ENCODE measurements at regions not wholly inside any gene's neighbourhood (a gene's known extent, or its start where the extent isn't known, plus 50 kb on each side); places are given as distances from the start of the nearest gene placed in this dataset.

DNA sequence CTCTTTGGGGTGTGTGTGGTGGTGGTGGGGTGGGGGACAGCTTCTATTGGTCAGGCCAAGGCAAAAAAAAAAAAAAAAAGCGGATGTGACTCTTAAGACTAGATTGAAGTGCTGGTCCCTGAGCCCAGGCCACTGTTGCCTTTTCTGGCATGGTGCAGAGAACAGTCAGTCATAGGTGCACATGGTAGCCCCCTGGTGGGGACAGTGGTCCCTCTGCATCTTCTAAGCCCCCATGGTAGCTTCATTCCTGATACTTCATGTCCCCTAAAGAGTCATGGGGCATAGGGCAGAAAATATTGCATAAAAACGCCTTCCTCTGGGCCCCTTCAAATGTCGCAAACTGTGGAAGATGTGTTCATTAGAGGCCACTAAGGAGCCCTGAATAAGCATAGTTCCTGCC, 371.8 kb downstream of the NPHP4 start:
- Mint-ChIP-seq H3K27me3 (ENCODE audit: insufficient read depth, unreplicated experiment) (peaks cover 19% of the 10 kb centered on the region), H3K27ac (ENCODE audit: unreplicated experiment) (no peak overlapping the region), H3K4me3 (ENCODE audit: unreplicated experiment) (no peak overlapping the region), H3K4me1 (ENCODE audit: low read depth, unreplicated experiment) (no peaks in the 10 kb centered on the region), H3K36me3 (ENCODE audit: insufficient read depth, unreplicated experiment) (no peaks in the 10 kb centered on the region), H3K9me3 (ENCODE audit: unreplicated experiment) (no peaks in the 10 kb centered on the region)
- H3K9me3 ChIP-seq = no peaks in the 10 kb centered on the region
- CTCF ChIA-PET = interaction anchor here (0.9 to 1.8 kb wide), 3 partner anchors 110 to 132 kb away, joined by 3 to 8 read pairs (median 3); no protein-coding TSS in a partner anchor
- no peaks in the 10 kb centered on the region for H3K4me1 ChIP-seq
- BruUV-seq (replicated peaks) = no TSS peak
- H3K27me3 ChIP-seq (replicated peaks; ENCODE audit: control insufficient read depth, insufficient read depth, low read length) = no peaks in the 10 kb centered on the region
- no peak for DNase-seq
- no peak overlapping the region for H3K4me3 ChIP-seq (ENCODE audit: low read depth, low read length)
- POLR2A ChIA-PET = interaction anchor here (0.6 kb wide), 1 partner anchor 63 kb away, joined by 9 read pairs; no protein-coding TSS in a partner anchor
- TF ChIP-seq, protein P1, sequence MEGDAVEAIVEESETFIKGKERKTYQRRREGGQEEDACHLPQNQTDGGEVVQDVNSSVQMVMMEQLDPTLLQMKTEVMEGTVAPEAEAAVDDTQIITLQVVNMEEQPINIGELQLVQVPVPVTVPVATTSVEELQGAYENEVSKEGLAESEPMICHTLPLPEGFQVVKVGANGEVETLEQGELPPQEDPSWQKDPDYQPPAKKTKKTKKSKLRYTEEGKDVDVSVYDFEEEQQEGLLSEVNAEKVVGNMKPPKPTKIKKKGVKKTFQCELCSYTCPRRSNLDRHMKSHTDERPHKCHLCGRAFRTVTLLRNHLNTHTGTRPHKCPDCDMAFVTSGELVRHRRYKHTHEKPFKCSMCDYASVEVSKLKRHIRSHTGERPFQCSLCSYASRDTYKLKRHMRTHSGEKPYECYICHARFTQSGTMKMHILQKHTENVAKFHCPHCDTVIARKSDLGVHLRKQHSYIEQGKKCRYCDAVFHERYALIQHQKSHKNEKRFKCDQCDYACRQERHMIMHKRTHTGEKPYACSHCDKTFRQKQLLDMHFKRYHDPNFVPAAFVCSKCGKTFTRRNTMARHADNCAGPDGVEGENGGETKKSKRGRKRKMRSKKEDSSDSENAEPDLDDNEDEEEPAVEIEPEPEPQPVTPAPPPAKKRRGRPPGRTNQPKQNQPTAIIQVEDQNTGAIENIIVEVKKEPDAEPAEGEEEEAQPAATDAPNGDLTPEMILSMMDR (IDR thresholded peaks at IDR 0.05; ENCODE audit: insufficient read depth in 1 of 2, low read depth in 1 of 2, low read length in 1 of 2, severe bottlenecking in 1 of 2, unreplicated experiment in 1 of 2) = no peak
- intact Hi-C loops (cut with micrococcal nuclease; ENCODE audit: unreplicated experiment) = loop anchor here (5.0 kb wide), 1 partner anchor 127 kb away; no protein-coding TSS in a partner anchor
- H3K36me3 ChIP-seq (ENCODE audit: control insufficient read depth, insufficient read depth, low read length) = no peaks in the 10 kb centered on the region

- ChIA-PET CTCF (interaction anchor here (0.9 to 1.8 kb wide), 2 partner anchors 126 to 133 kb away, joined by 3 to 8 read pairs; no protein-coding TSS in a partner anchor), POLR2A (no interaction called here)
- H3K4me3 Mint-ChIP-seq (ENCODE audit: unreplicated experiment) = no peak overlapping the region
- no peaks in the 10 kb centered on the region for H3K36me3 Mint-ChIP-seq (ENCODE audit: insufficient read depth, unreplicated experiment)
- Histone ChIP-seq H3K36me3 (ENCODE audit: control insufficient read depth, insufficient read depth, low read length) (no peaks in the 10 kb centered on the region), H3K27me3 (replicated peaks; ENCODE audit: control insufficient read depth, insufficient read depth, low read length) (no peaks in the 10 kb centered on the region), H3K4me1 (no peaks in the 10 kb centered on the region), H3K4me3 (ENCODE audit: low read depth, low read length) (no peak overlapping the region), H3K9me3 (no peaks in the 10 kb centered on the region)
- no peak for DNase-seq
- TF ChIP-seq, protein P1 (IDR thresholded peaks at IDR 0.05; ENCODE audit: insufficient read depth in 1 of 2, low read depth in 1 of 2, low read length in 1 of 2, severe bottlenecking in 1 of 2, unreplicated experiment in 1 of 2) = no peak
- H3K4me1 Mint-ChIP-seq (ENCODE audit: low read depth, unreplicated experiment) = no peaks in the 10 kb centered on the region
- intact Hi-C loops (cut with micrococcal nuclease; ENCODE audit: unreplicated experiment) = no loop called here
- no peaks in the 10 kb centered on the region for H3K9me3 Mint-ChIP-seq (ENCODE audit: unreplicated experiment)
- H3K27me3 Mint-ChIP-seq (ENCODE audit: insufficient read depth, unreplicated experiment) = peaks cover 16% of the 10 kb centered on the region
- BruUV-seq (replicated peaks) = no TSS peak
- H3K27ac Mint-ChIP-seq (ENCODE audit: unreplicated experiment) = no peak overlapping the region
Observed at GRCh38 chr1:5619469-5619868, 372.8 kb downstream of the NPHP4 start.

GRCh38 chr1:5617546-5617945, 374.7 kb downstream of the NPHP4 start:
- H3K27me3 ChIP-seq (replicated peaks; ENCODE audit: control insufficient read depth, insufficient read depth, low read length) = no peaks in the 10 kb centered on the region
- ChIA-PET CTCF (no interaction called here), POLR2A (no interaction called here)
- Mint-ChIP-seq H3K4me3 (ENCODE audit: unreplicated experiment) (no peak overlapping the region), H3K27me3 (ENCODE audit: insufficient read depth, unreplicated experiment) (peaks cover 15% of the 10 kb centered on the region), H3K9me3 (ENCODE audit: unreplicated experiment) (no peaks in the 10 kb centered on the region), H3K4me1 (ENCODE audit: low read depth, unreplicated experiment) (no peaks in the 10 kb centered on the region), H3K27ac (ENCODE audit: unreplicated experiment) (no peak overlapping the region), H3K36me3 (ENCODE audit: insufficient read depth, unreplicated experiment) (no peaks in the 10 kb centered on the region)
- TF ChIP-seq, protein P1 (IDR thresholded peaks at IDR 0.05; ENCODE audit: insufficient read depth in 1 of 2, low read depth in 1 of 2, low read length in 1 of 2, severe bottlenecking in 1 of 2, unreplicated experiment in 1 of 2) = no peak
- H3K4me1 ChIP-seq = no peaks in the 10 kb centered on the region
- no peak for DNase-seq
- H3K9me3 ChIP-seq = no peaks in the 10 kb centered on the region
- BruUV-seq (replicated peaks) = no TSS peak
- intact Hi-C loops (cut with micrococcal nuclease; ENCODE audit: unreplicated experiment) = no loop called here
- H3K36me3 ChIP-seq (ENCODE audit: control insufficient read depth, insufficient read depth, low read length) = no peaks in the 10 kb centered on the region
- no peak overlapping the region for H3K4me3 ChIP-seq (ENCODE audit: low read depth, low read length)

Measured in Caco-2 (cell line).